GM18505 (cell line): ENCODE measurements at regions not wholly inside any gene's neighbourhood (a gene's known extent, or its start where the extent isn't known, plus 50 kb on each side); places are given as distances from the start of the nearest gene placed in this dataset.
"Not testable (repeated sequence)": the region's sequence is repeated elsewhere in the genome, so short reads cannot be mapped to it uniquely, and the experiment has no call there.

ENCODE experiments used
- ATAC-seq: cut with Tn5 transposase; IDR thresholded peaks from one replicate; pipeline ENCODE4 v1.9.1; 2021; ENCODE audit not compliant: unreplicated experiment
- POLR2A ChIP-seq: IDR thresholded peaks from 4 replicates; pipeline ENCODE4 v1.6.1; 2011; ENCODE audit warnings: borderline replicate concordance; ENCODE audit not compliant: insufficient read depth, insufficient read length; ENCODE audit errors: extremely low read depth

DNA sequence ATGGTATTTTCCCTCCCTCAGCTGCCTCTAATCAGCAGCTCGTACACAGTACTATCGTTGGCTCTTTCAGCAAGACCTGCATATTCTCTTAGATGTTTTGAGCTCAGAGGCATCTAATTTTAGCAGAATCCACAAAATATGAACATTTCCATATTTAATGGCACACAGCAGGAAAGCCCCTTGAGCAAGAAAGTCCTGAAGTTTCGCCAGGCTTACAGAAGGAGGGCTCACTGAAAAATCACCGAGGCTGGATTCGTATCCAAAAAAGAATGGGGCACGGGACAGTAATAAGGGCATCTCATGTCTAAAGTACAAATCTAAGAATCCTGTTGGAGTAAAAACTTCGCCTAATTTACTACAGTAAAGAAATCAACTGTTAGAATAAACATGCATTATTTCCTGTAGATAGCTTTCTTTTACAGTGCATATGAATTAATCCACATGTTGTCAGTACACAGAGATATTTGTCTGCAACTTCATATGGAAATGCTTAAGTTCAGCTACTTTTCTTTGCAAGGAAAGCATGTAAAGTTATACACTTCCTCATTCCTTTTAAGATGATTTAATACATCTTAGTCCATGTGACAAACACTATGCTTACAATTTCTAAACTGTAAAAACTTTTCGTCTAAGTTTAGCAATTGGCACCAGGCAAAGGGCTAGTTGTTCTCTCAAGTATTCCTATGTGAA, 1205.3 kb upstream of the ADGRL4 start:
- TF ChIP-seq POLR2A: no peak

DNA sequence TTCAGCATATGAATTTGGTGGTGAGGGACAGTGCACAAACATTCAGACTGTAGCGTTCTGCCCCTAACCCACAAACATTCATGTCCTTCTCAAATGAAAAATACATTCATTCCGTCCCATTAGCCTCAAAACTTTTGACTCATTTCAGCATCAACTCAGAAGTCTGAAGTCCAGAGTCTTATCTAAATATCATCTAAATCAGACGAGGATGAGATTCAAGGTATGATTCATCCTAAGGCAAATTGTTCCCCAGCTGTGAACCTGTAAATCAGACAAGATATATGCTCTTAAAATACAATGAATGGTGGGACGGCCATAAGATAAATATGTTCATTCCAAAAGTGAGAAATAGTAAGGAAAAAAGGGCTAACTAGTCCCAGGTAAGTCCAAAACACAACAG, 1195.6 kb upstream of the ADGRL4 start:
- ATAC-seq: no peak
- TF ChIP-seq POLR2A: no peak

More for the DNA sequence above, 1205.3 kb upstream of the ADGRL4 start:
- no peak for ATAC-seq

DNA sequence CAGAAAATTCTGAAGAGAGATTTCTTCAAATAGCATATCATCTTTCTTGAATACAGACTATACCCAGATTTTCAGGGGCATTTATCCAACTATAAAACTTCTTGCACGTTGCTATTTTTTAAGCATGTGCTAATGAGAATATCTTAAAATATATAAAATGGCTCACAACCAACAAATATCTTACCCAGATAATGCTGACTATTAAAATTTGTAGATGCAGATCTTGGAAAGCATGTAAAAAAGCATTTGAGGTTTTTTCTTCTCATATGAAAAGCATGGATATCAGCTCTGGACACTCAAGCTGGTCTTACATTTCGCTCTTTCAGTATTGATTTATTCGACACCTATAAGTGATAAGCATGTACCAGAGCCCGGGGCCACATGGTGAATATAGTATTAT, 1187.7 kb upstream of the ADGRL4 start:
- no peak for ATAC-seq
- TF ChIP-seq POLR2A: no peak

DNA sequence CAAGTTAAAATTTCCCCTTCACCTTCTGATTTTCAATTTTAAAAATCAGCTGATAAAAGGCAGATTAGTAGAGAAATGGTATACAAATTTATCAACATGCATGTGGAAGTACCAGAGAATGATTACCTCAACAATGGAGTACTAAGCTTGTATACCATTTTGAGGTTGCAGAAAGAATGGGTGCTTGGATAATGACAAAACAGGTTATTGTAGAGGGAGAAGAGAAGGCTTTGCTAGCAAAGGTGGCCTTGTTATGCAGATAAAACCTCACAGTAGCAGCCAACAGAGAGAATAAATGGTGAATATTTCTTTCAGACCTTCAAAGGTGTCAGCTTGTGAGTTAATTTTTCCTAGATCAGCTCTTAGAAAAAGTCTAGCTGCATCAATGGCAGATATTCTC, 1174.9 kb upstream of the ADGRL4 start:
- no peak for TF ChIP-seq POLR2A
- ATAC-seq: no peak

DNA sequence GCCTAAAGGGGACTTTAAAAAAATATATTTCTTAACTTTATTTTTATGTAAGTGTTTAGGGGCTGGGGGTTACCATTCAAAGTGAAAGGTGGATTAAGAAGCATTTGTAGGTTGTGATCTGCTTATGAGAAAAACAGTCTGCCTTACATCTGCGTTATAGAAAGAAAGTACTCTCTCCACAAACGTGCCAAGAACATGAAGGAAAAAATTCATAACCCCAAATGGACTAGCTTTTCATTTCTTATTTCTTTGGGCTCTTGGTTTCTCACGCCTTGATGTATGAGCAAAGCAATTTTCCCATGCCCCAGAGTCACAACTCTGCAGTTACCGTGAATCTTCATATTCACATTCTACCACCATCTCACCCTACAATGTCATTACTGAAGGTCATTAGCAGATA, 1165.1 kb upstream of the ADGRL4 start:
- no peak for ATAC-seq
- TF ChIP-seq POLR2A: no peak

DNA sequence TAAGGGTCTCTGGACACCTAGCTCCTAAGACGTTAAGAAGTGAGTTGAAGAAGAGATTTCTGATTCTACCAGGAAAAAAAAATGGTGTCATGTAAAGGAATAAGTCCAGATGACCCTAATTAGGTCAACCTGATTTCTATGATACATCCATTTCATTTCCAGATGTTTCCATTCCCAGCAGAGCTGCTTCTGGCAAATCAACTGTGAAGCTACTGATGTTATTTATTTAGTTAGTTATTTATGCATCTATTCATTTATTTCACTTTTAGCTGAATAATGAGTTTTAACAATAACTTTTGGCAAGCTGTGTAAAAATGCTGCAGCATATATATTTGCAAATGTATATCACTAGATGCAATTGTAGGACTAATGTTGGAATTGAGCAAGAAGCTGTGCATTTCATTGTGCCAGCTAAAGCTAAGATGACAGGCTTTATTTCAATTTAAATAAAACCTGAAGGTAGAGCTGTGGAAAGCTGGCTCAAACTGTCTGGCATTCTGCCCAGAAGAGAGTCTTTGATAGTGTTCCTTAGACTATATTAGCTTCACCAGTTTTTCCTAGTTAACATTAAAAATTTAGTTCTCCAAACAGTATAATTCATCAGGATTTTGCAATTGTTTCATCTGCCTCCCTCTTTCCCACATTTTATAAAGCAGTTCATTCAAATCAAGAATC, 1164.4 kb upstream of the ADGRL4 start:
- TF ChIP-seq POLR2A: no peak
- ATAC-seq: no peak

DNA sequence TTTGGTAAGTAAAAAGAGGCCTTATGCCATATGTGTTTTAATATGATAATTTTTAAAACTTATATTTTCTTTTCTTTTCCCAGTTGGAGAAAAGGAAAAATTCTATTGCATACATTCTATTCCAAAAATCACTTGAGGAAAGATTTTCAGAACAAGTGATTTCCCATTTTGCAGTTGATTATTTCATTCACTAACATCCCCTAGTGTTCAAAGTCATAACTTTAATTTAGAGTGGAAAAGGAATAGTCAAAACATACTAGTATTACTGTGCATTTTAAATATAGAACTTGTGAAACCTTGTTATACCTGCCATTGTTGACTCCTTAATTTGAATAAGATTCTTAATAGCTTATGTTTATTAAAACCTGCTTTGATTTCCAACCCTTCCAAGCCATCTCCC, 1157.6 kb upstream of the ADGRL4 start:
- TF ChIP-seq POLR2A: no peak
- ATAC-seq: no peak

DNA sequence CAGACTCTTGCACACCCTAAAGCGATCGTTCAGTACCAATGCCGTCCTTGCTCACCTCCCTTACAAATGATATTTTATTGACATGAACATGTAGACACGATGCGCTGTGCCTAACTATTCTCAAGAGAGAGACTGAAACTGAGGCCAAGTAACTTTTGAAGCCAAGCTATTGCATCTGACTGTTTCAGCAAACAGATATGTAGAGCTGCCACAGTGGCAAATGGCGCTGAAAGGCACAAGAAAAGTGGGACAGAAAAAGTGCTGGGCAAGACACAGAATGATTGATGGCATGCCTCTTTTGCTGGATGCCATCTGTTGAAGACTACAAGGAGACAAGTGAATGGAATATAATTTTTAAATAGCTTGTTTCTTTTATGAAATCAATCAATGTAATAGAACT, 1157.2 kb upstream of the ADGRL4 start:
- TF ChIP-seq POLR2A: no peak
- no peak for ATAC-seq

DNA sequence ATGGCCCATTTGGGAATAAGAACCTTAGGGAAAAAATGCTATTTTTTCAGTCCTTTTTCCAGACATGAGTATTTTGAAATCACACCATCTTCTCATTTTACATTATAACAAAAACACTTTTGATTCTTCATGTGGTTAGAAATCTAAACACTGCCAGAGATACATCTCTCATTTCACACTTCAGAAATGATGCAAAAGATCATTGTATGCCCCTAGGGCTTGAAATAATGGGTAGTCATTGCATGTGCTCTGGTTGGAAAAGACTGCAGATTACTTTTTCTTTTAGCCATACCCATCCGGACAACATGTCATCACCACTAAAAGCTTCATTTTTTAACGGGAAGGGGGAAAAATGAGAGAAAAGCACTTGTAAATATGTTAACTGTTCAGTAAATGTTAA, 1152.2 kb upstream of the ADGRL4 start:
- no peak for ATAC-seq
- no peak for TF ChIP-seq POLR2A

DNA sequence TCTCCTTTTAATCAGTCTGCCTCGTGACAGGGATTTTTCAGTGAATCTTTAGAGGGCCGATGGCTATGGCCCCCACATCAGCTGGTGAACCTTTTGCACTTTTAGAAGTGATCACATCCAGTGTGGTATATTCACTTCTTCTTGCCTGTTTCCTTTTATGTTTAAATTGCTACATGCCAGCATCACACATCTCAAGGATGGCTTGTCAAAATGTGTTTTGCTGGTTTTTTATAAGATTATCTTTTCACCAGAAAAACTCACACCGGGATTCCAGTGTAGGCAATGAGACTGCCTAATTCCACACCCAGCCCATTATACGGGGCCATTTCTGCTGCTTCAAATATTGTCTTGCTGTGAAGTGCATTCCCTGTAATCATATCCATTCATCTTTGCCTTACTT, 1151.7 kb upstream of the ADGRL4 start:
- no peak for ATAC-seq
- no peak for TF ChIP-seq POLR2A

DNA sequence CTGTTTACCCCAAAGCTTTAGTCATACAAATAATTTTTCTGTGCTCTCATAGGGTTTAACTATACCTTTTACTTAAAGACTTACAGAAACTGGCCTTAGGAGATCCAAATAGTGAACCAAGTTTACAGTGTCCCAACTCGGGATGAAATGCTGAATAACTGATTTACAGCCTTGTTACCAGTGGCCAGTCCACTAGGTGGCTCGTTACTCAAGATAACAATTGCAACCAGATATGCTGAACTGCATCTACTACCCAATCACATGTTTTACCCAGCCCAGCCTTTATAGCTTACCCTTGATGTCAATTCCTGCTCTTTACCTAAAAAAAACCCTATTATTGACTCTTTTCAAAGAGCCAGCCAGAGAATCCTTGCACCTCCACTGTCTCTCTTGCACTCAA, 1148.8 kb upstream of the ADGRL4 start:
- no peak for TF ChIP-seq POLR2A
- no peak for ATAC-seq

DNA sequence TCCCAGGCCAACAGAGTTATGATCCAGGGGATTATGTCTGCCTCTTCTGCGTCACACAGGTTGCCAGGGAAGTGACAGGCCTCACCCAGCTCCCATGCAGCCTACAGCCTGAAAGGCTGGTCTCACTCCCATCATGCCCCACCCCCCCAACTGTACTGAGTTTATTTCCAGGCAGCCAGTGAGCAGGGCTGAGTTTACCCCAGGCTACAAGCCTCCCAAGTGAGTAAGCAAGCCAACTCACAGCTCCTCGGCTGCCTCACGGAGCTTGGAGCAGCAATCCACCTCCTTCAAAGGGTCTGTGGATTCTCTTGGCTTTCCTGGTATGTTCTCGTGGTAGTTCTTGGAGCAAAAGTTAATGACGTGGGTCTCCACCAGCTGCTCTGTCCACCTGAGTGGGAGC, 1147.6 kb upstream of the ADGRL4 start:
- no peak for TF ChIP-seq POLR2A
- ATAC-seq: no peak

DNA sequence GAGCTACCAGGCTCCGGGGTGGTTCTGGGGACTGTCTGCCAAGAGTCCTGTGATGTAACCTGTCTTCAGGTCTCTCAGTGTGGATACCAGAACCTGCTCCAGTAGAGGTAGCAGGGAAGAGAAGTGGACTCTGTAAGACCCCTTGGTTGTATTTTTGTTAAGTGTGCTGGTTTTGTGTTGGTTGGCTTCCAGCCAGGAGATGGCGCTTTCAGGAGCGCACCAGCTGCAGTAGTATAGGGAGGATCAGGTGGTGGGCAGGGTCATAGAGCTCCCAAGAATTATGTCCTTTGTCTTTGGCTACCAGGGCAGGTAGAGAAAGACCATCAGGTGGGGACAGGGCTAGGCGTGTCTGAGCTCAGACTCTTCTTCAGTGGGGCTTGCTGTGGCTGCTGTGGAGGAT, 1147.2 kb upstream of the ADGRL4 start:
- TF ChIP-seq POLR2A: no peak
- ATAC-seq: no peak

DNA sequence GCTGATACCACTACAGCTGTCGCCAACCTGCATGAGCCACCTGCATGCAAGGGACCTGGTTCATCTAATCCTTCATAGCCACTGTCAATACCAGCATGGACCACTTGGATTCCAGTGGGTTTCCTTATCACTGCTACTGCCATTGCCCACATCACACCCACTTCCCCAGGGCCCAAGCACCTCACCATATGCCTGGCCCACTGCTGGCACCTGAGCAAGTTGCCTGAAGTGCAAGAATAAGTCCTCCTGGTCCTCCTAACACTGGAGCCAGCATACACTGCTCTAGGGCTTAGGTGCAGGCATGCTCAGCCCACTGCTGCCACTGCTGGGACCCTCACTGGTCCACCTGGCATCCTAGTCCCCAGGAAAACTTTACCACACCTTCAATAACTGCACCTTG, 1136.8 kb upstream of the ADGRL4 start:
- TF ChIP-seq POLR2A: no peak
- no peak for ATAC-seq

DNA sequence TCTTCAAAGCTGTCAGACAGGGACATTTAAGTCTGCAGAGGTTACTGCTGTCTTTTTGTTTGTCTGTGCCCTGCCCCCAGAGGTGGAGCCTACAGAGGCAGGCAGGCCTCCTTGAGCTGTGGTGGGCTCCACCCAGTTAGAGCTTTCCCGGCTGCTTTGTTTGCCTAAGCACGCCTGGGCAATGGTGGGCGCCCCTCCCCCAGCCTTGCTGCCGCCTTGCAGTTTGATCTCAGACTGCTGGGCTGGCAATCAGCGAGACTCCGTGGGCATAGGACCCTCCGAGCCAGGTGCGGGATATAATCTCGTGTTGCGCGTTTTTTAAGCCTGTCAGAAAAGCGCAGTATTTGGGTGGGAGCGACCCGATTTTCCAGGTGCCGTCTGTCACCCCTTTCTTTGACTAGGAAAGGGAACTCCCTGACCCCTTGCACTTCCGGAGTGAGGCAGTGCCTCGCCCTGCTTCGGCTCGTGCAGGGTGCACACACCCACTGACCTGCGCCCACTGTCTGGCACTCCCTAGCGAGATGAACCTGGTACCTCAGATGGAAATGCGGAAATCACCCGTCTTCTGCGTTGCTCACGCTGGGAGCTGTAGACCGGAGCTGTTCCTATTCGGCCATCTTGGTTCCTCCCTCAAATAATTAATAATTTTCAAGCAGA, 1131.5 kb upstream of the ADGRL4 start:
- ATAC-seq: not testable (repeated sequence)
